ENCODE measurements at regions not wholly inside any gene's neighbourhood (a gene's known extent, or its start where the extent isn't known, plus 50 kb on each side); places are given as distances from the start of the nearest gene placed in this dataset.

DNA sequence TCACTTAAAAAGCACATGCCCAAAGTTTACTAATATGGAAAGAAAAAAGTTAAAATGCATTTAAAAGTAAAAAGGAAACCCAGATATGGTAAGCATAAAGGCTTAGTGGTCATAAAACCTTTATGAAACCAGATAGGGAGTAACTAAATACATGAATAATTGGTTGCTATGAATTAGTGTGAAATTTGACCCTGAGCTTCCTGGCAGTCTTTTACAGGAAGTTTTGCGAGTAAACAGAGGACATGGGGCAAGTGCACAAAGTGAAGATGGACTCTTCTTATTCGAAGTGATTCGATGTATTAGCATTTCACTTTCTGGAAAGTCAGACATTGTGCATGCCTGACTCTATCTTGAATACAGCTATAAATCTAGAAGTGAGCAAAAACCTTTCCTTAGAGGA, 90.9 kb upstream of the MLIP start:
- ChIA-PET POLR2A (no interaction called here), CTCF (interaction anchor here (0.5 to 1.8 kb wide), 3 partner anchors 8 to 34 kb away, joined by 3 to 4 read pairs (median 3); no protein-coding TSS in a partner anchor)
- no peaks in the 10 kb centered on the region for H3K4me1 ChIP-seq (ENCODE audit: control insufficient read depth, insufficient read depth, low read length)
- H3K9me3 ChIP-seq (ENCODE audit: control insufficient read depth, insufficient read depth, low read depth, low read length): no peaks in the 10 kb centered on the region
- TF ChIP-seq ZNF530 (tag by site-specific recombination; IDR thresholded peaks at IDR 0.05; ENCODE audit: low read depth) (no peak), TRIM28 (IDR thresholded peaks at IDR 0.05; ENCODE audit: borderline replicate concordance, low read length) (peak; percentile 39; the same call in 1 of the 2 replicates), FEZF1 (tag by site-specific recombination; IDR thresholded peaks at IDR 0.05) (peak; percentile 50; the same call in 1 of the 2 replicates), SETDB1 (IDR thresholded peaks at IDR 0.05; ENCODE audit: insufficient read length, low read length) (peak; percentile 44), ZNF558 (tag by site-specific recombination; IDR thresholded peaks at IDR 0.05) (no peak), SP2 (tag by site-specific recombination; IDR thresholded peaks at IDR 0.05) (no peak)
- TF ChIP-seq, protein P1, sequence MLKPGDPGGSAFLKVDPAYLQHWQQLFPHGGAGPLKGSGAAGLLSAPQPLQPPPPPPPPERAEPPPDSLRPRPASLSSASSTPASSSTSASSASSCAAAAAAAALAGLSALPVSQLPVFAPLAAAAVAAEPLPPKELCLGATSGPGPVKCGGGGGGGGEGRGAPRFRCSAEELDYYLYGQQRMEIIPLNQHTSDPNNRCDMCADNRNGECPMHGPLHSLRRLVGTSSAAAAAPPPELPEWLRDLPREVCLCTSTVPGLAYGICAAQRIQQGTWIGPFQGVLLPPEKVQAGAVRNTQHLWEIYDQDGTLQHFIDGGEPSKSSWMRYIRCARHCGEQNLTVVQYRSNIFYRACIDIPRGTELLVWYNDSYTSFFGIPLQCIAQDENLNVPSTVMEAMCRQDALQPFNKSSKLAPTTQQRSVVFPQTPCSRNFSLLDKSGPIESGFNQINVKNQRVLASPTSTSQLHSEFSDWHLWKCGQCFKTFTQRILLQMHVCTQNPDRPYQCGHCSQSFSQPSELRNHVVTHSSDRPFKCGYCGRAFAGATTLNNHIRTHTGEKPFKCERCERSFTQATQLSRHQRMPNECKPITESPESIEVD (tag by site-specific recombination; IDR thresholded peaks at IDR 0.05): peak; percentile 40; the same call in 1 of the 2 replicates
- TF ChIP-seq, protein P2, sequence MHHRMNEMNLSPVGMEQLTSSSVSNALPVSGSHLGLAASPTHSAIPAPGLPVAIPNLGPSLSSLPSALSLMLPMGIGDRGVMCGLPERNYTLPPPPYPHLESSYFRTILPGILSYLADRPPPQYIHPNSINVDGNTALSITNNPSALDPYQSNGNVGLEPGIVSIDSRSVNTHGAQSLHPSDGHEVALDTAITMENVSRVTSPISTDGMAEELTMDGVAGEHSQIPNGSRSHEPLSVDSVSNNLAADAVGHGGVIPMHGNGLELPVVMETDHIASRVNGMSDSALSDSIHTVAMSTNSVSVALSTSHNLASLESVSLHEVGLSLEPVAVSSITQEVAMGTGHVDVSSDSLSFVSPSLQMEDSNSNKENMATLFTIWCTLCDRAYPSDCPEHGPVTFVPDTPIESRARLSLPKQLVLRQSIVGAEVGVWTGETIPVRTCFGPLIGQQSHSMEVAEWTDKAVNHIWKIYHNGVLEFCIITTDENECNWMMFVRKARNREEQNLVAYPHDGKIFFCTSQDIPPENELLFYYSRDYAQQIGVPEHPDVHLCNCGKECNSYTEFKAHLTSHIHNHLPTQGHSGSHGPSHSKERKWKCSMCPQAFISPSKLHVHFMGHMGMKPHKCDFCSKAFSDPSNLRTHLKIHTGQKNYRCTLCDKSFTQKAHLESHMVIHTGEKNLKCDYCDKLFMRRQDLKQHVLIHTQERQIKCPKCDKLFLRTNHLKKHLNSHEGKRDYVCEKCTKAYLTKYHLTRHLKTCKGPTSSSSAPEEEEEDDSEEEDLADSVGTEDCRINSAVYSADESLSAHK (tag by site-specific recombination; IDR thresholded peaks at IDR 0.05): no peak
- no peaks in the 10 kb centered on the region for H3K36me3 ChIP-seq (ENCODE audit: control insufficient read depth in 2 of 2, insufficient read depth in 1 of 2, low read length in 2 of 2)
- H3K27ac ChIP-seq (ENCODE audit: extremely low read depth, low read depth, low read length): no peak overlapping the region
- no peak overlapping the region for H3K4me3 ChIP-seq (ENCODE audit: low read depth, low read length)

DNA sequence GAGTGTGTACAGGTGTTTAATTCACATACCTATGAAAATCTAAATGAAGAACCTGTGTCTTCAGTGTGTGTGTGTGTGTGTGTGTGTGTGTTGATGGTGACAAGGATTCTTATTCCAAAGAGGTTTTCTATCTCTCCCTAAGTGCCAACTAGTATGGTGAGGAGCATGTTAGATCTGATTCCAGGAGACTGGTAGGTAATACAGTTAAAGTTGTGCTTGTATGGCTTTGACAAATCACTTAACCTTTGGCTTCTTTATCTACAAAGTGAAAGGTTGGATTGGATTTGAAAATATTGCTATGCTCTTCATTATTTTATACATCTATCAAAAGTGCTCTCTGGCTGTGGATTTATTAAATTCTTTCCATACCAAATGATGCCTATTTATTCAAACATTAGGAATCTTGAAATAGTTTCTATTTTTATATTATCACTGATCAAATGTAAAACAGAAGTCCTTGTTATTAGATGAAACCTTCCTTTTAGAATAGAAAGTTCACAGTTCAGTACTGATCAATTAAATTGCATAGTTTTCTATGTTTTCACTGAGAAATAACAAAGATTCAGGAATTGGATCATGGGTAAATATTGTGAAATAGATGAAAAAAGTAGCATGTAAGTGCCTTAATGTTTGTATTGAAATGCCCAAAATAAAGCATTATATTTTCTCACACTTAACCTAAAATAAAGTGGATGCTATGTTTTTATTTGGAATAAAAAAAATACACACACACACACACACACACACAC, 84.4 kb upstream of the MLIP start:
- Histone ChIP-seq H3K4me1 (ENCODE audit: control insufficient read depth, insufficient read depth, low read length) (no peaks in the 10 kb centered on the region), H3K36me3 (ENCODE audit: control insufficient read depth in 2 of 2, insufficient read depth in 1 of 2, low read length in 2 of 2) (no peaks in the 10 kb centered on the region), H3K27ac (ENCODE audit: extremely low read depth, low read depth, low read length) (no peak overlapping the region), H3K9me3 (ENCODE audit: control insufficient read depth, insufficient read depth, low read depth, low read length) (no peaks in the 10 kb centered on the region), H3K4me3 (ENCODE audit: low read depth, low read length) (no peak overlapping the region)
- ChIA-PET POLR2A (no interaction called here), CTCF (no interaction called here)
- no peak for TF ChIP-seq ZSCAN16 (tag by site-specific recombination; IDR thresholded peaks at IDR 0.05)
- no peak for TF ChIP-seq ZNF658 (tag by site-specific recombination; IDR thresholded peaks at IDR 0.05)
- TF ChIP-seq, protein P3, sequence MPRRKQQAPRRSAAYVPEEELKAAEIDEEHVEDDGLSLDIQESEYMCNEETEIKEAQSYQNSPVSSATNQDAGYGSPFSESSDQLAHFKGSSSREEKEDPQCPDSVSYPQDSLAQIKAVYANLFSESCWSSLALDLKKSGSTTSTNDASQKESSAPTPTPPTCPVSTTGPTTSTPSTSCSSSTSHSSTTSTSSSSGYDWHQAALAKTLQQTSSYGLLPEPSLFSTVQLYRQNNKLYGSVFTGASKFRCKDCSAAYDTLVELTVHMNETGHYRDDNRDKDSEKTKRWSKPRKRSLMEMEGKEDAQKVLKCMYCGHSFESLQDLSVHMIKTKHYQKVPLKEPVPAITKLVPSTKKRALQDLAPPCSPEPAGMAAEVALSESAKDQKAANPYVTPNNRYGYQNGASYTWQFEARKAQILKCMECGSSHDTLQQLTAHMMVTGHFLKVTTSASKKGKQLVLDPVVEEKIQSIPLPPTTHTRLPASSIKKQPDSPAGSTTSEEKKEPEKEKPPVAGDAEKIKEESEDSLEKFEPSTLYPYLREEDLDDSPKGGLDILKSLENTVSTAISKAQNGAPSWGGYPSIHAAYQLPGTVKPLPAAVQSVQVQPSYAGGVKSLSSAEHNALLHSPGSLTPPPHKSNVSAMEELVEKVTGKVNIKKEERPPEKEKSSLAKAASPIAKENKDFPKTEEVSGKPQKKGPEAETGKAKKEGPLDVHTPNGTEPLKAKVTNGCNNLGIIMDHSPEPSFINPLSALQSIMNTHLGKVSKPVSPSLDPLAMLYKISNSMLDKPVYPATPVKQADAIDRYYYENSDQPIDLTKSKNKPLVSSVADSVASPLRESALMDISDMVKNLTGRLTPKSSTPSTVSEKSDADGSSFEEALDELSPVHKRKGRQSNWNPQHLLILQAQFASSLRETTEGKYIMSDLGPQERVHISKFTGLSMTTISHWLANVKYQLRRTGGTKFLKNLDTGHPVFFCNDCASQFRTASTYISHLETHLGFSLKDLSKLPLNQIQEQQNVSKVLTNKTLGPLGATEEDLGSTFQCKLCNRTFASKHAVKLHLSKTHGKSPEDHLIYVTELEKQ (tag by site-specific recombination; IDR thresholded peaks at IDR 0.05; ENCODE audit: borderline replicate concordance): no peak
- no peak for TF ChIP-seq KLF8 (tag by site-specific recombination; IDR thresholded peaks at IDR 0.05)
- no peak for TF ChIP-seq BCL11A (tag by site-specific recombination; IDR thresholded peaks at IDR 0.05; ENCODE audit: low read depth)
- no peak for TF ChIP-seq ZNF600 (tag by site-specific recombination; IDR thresholded peaks at IDR 0.05)
- TF ChIP-seq, protein P4, sequence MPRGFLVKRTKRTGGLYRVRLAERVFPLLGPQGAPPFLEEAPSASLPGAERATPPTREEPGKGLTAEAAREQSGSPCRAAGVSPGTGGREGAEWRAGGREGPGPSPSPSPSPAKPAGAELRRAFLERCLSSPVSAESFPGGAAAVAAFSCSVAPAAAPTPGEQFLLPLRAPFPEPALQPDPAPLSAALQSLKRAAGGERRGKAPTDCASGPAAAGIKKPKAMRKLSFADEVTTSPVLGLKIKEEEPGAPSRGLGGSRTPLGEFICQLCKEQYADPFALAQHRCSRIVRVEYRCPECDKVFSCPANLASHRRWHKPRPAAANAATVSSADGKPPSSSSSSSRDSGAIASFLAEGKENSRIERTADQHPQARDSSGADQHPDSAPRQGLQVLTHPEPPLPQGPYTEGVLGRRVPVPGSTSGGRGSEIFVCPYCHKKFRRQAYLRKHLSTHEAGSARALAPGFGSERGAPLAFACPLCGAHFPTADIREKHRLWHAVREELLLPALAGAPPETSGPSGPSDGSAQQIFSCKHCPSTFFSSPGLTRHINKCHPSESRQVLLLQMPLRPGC (tag by site-specific recombination; IDR thresholded peaks at IDR 0.05): no peak
- no peak for TF ChIP-seq ZNF791 (tag by site-specific recombination; IDR thresholded peaks at IDR 0.05)
- no peak for TF ChIP-seq ZNF19 (tag by site-specific recombination; IDR thresholded peaks at IDR 0.05; ENCODE audit: low read depth)
- no peak for TF ChIP-seq GLIS1 (tag by site-specific recombination; IDR thresholded peaks at IDR 0.05)
- TF ChIP-seq, protein P5, sequence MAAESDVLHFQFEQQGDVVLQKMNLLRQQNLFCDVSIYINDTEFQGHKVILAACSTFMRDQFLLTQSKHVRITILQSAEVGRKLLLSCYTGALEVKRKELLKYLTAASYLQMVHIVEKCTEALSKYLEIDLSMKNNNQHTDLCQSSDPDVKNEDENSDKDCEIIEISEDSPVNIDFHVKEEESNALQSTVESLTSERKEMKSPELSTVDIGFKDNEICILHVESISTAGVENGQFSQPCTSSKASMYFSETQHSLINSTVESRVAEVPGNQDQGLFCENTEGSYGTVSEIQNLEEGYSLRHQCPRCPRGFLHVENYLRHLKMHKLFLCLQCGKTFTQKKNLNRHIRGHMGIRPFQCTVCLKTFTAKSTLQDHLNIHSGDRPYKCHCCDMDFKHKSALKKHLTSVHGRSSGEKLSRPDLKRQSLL (tag by site-specific recombination; IDR thresholded peaks at IDR 0.05): no peak
- no peak for TF ChIP-seq MEIS1 (CRISPR knock-in tag; IDR thresholded peaks at IDR 0.05; ENCODE audit: borderline replicate concordance)
- no peak for TF ChIP-seq ZNF10 (tag by site-specific recombination; IDR thresholded peaks at IDR 0.05)
- no peak for TF ChIP-seq ZNF707 (tag by site-specific recombination; IDR thresholded peaks at IDR 0.05)
- no peak for TF ChIP-seq GLI4 (tag by site-specific recombination; IDR thresholded peaks at IDR 0.05)
- TF ChIP-seq ZBTB1 (tag by site-specific recombination; IDR thresholded peaks at IDR 0.05): no peak

Data from HEK293 (cell line).